ENCODE measurements at regions not wholly inside any gene's neighbourhood (a gene's known extent, or its start where the extent isn't known, plus 50 kb on each side); places are given as distances from the start of the nearest gene placed in this dataset.

- no peak for TF ChIP-seq CTCF (IDR thresholded peaks at IDR 0.05; ENCODE audit: low read depth, low read length)
- peak; percentile 80 for DNase-seq (ENCODE audit: extremely low read depth, low read depth)
Observed at GRCh38 chr9:95822583-95823431, 52.7 kb upstream of the ERCC6L2 start.

DNA sequence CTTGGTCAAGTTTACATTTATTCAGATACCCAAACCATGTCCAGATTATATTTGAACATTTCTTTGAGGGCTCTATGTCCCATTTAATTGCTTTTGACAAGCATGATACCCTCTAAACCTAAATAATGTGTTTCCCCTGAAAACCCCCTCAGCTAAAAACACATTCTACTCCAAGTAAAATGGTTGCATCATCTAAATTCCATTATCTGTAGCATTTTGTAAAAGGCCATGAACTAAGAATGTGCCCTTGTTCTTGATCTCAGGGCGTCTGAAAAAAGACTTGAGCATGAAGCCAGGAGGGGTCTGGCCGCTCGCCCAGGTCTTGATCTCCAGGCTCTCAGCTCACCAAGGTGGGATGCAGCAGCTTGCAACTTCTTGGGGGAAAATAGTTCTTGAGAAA lies 53.5 kb upstream of the ERCC6L2 start:
- no peak for TF ChIP-seq CTCF (IDR thresholded peaks at IDR 0.05; ENCODE audit: low read depth, low read length)
- DNase-seq (ENCODE audit: extremely low read depth, low read depth) = no peak

DNA sequence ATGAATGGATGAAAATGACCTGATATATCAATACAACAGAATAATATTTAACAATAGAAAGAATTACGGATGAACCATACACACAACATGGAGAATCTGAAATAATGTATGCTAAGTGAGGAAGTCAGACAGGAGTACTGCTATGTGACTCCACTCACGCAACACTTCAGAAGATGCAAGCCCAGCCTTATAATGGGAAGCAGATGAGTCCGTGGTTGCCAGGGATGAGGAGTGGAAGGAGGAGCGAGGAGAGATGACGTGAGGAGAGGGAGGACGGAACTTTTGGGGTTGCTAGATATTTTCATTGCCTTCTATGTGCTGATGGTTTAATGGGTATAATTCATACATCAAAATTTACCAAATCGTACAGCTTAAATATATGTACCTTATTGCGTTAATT lies 55.4 kb upstream of the ERCC6L2 start:
- peak; percentile 46 for DNase-seq (ENCODE audit: extremely low read depth, low read depth)
- TF ChIP-seq CTCF (IDR thresholded peaks at IDR 0.05; ENCODE audit: low read depth, low read length) = no peak

DNA sequence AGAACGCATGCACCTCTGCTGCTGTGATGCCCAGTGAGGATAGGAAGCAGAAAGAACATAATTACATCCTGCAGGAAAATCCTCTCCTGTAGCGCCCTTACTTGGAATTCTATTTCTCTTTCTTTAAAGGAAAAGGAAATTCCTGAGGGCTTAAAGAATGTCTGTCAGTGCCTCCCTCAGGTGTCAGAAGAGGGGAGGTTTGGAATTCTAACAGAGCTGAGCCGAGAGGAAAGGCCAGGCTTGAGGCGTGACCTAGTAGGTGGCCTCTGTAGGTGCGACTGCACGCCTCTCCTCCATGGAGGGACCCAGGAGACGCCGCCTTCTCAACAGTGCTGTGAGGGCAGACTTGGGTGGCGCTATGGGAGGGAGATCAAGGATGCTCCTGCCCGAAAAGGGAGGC lies 55.9 kb upstream of the ERCC6L2 start:
- DNase-seq (ENCODE audit: extremely low read depth, low read depth) = no peak
- no peak for TF ChIP-seq CTCF (IDR thresholded peaks at IDR 0.05; ENCODE audit: low read depth, low read length)

- TF ChIP-seq CTCF (IDR thresholded peaks at IDR 0.05; ENCODE audit: low read depth, low read length) = no peak
- no peak for DNase-seq (ENCODE audit: extremely low read depth, low read depth)
Observed at GRCh38 chr9:95817205-95817604, 58.3 kb upstream of the ERCC6L2 start.

DNA sequence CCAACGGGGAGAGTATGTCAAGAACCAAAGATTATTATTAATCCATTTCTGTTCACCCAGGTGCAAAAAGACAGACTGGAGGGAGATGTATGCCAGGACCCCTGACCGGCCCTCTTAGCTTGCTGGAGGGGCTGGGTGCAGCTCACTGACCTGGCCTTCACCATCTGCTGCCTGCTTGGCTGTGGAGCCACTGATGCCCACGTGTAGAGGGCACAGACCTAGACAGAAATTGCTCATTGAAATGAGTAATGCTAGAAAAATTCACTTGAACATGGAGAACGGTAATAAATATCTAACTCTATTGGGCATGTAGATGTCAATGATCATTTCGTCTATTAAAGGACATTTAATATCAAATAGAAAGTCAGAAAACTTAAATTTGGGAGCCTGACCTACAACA lies 58.8 kb upstream of the ERCC6L2 start:
- no peak for DNase-seq (ENCODE audit: extremely low read depth, low read depth)
- no peak for TF ChIP-seq CTCF (IDR thresholded peaks at IDR 0.05; ENCODE audit: low read depth, low read length)

GRCh38 chr9:95815961-95816360 lies 59.5 kb upstream of the ERCC6L2 start:
- DNase-seq (ENCODE audit: extremely low read depth, low read depth) = no peak
- no peak for TF ChIP-seq CTCF (IDR thresholded peaks at IDR 0.05; ENCODE audit: low read depth, low read length)

All from AG09319 (cell line).